K562 (cell line): ENCODE measurements at regions not wholly inside any gene's neighbourhood (a gene's known extent, or its start where the extent isn't known, plus 50 kb on each side); places are given as distances from the start of the nearest gene placed in this dataset.

Source experiments
- CREB3 ChIP-seq: fragments of 450-650 bp; conservative IDR thresholded peaks from 2 replicates; pipeline ENCODE4 v1.6.1; 2016; ENCODE audit warnings: missing genetic modification characterization, low read depth, mild to moderate bottlenecking, missing compliant biosample characterization, moderate library complexity
- GATAD2A ChIP-seq: fragments of 450-650 bp; IDR thresholded peaks from 2 replicates; pipeline ENCODE4 v1.6.1; 2017
- KLF6 ChIP-seq: fragments of 250-450 bp; sonication (Bioruptor Pico); IDR thresholded peaks from 2 replicates; pipeline ENCODE4 v1.4.0; 2020; ENCODE audit warnings: mild to moderate bottlenecking, moderate library complexity, borderline replicate concordance
- MYBL2 ChIP-seq, 2 experiments: fragments of 450-650 bp in 1 of 2; sonication (generic) in 1 of 2; formaldehyde crosslinking in 1 of 2; IDR thresholded peaks; 2 replicates each; pipeline versions ENCODE4 v1.6.1 to v1.8.1; 2017 to 2022; ENCODE audit warnings: borderline replicate concordance in 1 of 2, inconsistent platforms in 1 of 2, low read depth in 1 of 2, mild to moderate bottlenecking in 1 of 2, missing genetic modification reagents in 1 of 2, moderate library complexity in 1 of 2
- PHF8 ChIP-seq: fragments of 200-600 bp; sonication (generic); IDR thresholded peaks from 2 replicates; pipeline ENCODE4 v1.6.1; 2012; ENCODE audit warnings: mixed run types, mild to moderate bottlenecking, inconsistent platforms, low read length, moderate library complexity, borderline replicate concordance
- SMAD2 ChIP-seq: fragments of 150-350 bp; IDR thresholded peaks from 2 replicates; pipeline ENCODE4 v1.6.1; 2014; ENCODE audit warnings: low read depth, mild to moderate bottlenecking, low read length
- SMC3 ChIP-seq: conservative IDR thresholded peaks from 2 replicates; pipeline ENCODE4 v1.6.1; 2011; ENCODE audit warnings: low read depth, low read length, improper control_type of control experiment; ENCODE audit not compliant: insufficient read depth
- SUPT5H ChIP-seq: fragments of 450-650 bp; IDR thresholded peaks from 2 replicates; pipeline ENCODE4 v1.6.1; 2016
- ZBTB7A ChIP-seq: IDR thresholded peaks from 2 replicates; pipeline ENCODE4 v1.6.1; 2011; ENCODE audit warnings: low read depth, mild to moderate bottlenecking, low read length, moderate library complexity, borderline replicate concordance; ENCODE audit not compliant: control insufficient read depth
- ZNF133 ChIP-seq: fragments of 250-450 bp; sonication (Bioruptor Pico); IDR thresholded peaks from 2 replicates; pipeline ENCODE4 v1.4.0; 2020; ENCODE audit warnings: mild to moderate bottlenecking
- ZNF134 ChIP-seq: fragments of 250-450 bp; sonication (Bioruptor Pico); conservative IDR thresholded peaks from 2 replicates; pipeline ENCODE4 v1.4.0; 2020
- ZNF444 ChIP-seq: fragments of 250-450 bp; sonication (Bioruptor Pico); IDR thresholded peaks from 2 replicates; pipeline ENCODE4 v1.4.0; 2020; ENCODE audit warnings: mild to moderate bottlenecking, moderate library complexity
- TF ChIP-seq, protein P1 (sequence below): fragments of 450-650 bp; IDR thresholded peaks from 2 replicates; pipeline ENCODE4 v1.6.1; 2016; ENCODE audit warnings: mild to moderate bottlenecking, moderate library complexity

DNA sequence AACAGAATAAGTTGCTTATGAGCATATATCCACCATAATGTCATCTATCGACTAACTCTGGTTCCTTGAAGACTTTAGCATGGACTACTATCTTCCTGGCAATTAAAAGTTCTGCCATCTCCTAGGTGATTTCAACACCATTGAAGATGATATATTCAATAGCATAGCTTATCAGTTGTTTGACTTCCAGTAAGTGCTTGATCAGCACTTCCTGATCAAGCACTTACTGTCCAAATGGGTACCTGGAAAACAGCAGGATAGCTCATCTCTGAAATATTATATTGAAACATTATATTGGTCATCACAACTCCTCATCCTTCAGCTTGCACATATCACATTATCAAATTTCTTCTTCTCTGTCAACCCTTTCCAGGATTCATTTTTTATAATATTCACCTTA is 75.5 kb upstream of the HMGCLL1 start:
- TF ChIP-seq ZBTB7A (no peak), SMAD2 (no peak), CREB3 (no peak), GATAD2A (no peak), SMC3 (no peak), PHF8 (no peak), SUPT5H (no peak), ZNF444 (CRISPR knock-in tag) (no peak), ZNF133 (no peak), MYBL2 (IDR thresholded peaks at IDR 0.05; ENCODE audit: low read depth) (no peak), MYBL2 (CRISPR knock-in tag; IDR thresholded peaks at IDR 0.05; ENCODE audit: borderline replicate concordance) (no peak), KLF6 (CRISPR knock-in tag) (no peak), ZNF134 (CRISPR knock-in tag) (no peak)
- TF ChIP-seq, protein P1, sequence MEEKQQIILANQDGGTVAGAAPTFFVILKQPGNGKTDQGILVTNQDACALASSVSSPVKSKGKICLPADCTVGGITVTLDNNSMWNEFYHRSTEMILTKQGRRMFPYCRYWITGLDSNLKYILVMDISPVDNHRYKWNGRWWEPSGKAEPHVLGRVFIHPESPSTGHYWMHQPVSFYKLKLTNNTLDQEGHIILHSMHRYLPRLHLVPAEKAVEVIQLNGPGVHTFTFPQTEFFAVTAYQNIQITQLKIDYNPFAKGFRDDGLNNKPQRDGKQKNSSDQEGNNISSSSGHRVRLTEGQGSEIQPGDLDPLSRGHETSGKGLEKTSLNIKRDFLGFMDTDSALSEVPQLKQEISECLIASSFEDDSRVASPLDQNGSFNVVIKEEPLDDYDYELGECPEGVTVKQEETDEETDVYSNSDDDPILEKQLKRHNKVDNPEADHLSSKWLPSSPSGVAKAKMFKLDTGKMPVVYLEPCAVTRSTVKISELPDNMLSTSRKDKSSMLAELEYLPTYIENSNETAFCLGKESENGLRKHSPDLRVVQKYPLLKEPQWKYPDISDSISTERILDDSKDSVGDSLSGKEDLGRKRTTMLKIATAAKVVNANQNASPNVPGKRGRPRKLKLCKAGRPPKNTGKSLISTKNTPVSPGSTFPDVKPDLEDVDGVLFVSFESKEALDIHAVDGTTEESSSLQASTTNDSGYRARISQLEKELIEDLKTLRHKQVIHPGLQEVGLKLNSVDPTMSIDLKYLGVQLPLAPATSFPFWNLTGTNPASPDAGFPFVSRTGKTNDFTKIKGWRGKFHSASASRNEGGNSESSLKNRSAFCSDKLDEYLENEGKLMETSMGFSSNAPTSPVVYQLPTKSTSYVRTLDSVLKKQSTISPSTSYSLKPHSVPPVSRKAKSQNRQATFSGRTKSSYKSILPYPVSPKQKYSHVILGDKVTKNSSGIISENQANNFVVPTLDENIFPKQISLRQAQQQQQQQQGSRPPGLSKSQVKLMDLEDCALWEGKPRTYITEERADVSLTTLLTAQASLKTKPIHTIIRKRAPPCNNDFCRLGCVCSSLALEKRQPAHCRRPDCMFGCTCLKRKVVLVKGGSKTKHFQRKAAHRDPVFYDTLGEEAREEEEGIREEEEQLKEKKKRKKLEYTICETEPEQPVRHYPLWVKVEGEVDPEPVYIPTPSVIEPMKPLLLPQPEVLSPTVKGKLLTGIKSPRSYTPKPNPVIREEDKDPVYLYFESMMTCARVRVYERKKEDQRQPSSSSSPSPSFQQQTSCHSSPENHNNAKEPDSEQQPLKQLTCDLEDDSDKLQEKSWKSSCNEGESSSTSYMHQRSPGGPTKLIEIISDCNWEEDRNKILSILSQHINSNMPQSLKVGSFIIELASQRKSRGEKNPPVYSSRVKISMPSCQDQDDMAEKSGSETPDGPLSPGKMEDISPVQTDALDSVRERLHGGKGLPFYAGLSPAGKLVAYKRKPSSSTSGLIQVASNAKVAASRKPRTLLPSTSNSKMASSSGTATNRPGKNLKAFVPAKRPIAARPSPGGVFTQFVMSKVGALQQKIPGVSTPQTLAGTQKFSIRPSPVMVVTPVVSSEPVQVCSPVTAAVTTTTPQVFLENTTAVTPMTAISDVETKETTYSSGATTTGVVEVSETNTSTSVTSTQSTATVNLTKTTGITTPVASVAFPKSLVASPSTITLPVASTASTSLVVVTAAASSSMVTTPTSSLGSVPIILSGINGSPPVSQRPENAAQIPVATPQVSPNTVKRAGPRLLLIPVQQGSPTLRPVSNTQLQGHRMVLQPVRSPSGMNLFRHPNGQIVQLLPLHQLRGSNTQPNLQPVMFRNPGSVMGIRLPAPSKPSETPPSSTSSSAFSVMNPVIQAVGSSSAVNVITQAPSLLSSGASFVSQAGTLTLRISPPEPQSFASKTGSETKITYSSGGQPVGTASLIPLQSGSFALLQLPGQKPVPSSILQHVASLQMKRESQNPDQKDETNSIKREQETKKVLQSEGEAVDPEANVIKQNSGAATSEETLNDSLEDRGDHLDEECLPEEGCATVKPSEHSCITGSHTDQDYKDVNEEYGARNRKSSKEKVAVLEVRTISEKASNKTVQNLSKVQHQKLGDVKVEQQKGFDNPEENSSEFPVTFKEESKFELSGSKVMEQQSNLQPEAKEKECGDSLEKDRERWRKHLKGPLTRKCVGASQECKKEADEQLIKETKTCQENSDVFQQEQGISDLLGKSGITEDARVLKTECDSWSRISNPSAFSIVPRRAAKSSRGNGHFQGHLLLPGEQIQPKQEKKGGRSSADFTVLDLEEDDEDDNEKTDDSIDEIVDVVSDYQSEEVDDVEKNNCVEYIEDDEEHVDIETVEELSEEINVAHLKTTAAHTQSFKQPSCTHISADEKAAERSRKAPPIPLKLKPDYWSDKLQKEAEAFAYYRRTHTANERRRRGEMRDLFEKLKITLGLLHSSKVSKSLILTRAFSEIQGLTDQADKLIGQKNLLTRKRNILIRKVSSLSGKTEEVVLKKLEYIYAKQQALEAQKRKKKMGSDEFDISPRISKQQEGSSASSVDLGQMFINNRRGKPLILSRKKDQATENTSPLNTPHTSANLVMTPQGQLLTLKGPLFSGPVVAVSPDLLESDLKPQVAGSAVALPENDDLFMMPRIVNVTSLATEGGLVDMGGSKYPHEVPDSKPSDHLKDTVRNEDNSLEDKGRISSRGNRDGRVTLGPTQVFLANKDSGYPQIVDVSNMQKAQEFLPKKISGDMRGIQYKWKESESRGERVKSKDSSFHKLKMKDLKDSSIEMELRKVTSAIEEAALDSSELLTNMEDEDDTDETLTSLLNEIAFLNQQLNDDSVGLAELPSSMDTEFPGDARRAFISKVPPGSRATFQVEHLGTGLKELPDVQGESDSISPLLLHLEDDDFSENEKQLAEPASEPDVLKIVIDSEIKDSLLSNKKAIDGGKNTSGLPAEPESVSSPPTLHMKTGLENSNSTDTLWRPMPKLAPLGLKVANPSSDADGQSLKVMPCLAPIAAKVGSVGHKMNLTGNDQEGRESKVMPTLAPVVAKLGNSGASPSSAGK: no peak
